Inflammatory macrophage treated with lipopolysaccharide for 4 hours (primary cell): ENCODE measurements at regions not wholly inside any gene's neighbourhood (a gene's known extent, or its start where the extent isn't known, plus 50 kb on each side); places are given as distances from the start of the nearest gene placed in this dataset.

ENCODE experiments used
- DNase-seq: peaks from one replicate; pipeline ENCODE4 v3.0.0-alpha.2; 2020

DNA sequence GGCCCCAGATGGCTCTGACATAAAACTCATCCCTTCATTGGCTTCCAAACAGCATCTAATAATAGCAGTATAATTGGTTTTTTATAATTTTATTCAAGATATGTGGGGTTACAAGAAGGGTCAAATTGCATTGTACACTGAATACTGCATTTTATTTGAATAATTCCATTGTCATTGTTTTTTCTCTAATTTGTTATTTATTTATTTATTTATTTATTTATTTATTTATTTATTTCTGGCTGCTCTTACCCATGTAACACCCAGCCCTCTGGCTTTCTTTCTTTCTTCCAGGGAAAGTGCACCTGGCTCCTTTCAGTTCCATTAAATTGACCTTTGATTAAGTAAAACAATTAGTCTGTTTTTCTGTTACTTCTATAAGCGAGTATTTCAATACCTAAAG is 210.1 kb downstream of the CDH9 start:
- DNase-seq: no peak

DNA sequence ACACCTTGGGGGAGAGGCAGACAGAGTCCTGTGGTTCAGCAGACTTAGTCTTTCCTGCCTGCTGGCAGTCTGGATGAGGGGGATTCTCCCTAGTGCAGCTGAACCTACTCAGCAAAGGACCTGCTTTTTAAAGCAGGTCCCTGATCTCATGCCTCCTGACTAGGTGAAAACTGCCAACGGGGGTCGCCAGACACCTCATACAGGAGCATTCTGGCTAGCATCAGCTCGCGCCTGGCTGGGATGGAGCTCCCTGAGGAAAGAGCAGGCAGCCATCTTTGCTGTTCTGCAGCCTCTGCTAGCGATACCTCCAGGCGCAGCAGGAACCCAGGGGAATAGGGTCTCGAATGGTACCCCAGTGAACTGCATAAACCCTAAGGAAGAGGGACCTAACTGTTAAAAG is 225.2 kb downstream of the CDH9 start:
- no peak for DNase-seq

DNA sequence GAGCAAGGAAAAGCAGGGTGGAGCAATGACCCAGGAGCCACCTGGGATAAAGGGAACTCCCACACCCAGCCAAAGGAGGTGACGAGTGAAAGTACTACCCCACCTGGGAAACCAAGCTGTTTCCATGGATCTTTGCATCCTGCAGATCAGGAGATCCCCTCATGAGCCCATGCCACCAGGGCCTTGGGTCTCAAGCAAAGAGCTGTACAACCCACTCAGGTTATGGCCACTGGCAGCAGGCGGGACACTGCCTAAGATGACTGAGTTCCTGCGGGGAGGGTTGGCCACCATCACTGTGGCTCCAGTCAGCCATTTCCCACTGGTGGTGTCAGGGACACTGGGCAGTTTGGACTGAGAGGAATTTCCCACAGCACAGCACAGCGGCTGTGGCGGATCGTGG is 225.7 kb downstream of the CDH9 start:
- DNase-seq: no peak

DNA sequence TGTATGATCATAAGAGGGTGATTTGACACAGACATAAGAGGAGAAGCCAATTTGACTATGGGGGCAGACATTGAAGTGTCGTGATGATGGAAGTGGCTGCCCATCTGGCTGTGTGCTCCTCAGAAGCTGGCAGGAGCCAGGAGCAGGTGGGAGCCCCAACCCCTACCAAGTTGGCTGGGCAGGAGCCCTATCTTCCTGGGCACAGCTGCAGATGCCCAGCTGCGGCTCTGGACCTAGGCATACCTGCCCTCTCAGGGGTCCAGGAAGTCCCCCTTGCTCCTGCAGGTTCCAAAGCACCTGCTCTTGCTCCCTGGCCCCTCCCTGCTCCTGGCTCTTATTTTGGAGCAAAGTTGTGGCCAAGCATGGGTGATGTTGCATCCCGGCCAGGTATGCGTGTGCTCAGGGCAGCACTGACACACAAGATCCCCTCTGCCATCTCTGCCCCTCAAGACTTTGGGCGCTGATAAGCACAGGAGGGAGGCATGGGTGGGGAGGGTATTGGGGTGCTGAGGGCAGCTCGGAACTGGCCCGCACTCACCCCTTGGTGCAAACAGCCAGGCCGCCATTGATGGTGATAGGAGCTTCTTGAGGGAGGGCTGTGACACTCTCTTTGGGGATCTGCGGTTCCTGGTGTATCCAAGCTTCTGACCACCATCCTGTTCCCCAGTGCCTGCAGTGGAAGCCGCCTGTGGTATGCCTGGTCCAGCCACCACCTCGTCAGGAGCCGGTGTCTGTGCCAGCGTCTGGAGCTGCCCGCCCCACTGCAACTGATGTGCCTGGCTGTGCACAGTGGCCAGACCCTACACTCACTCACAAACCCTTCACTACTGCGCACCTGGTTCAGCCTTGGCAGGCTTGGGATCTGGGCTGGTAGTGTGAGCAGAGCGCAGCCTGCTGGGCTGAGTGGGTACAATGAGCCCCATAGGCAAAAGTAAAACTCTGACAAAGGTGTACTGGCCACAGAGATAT is 230.9 kb downstream of the CDH9 start:
- no peak for DNase-seq

- DNase-seq: no peak
These were observed 233.3 kb downstream of the CDH9 start for GRCh38 chr5:26805076-26805475.

- no peak for DNase-seq
These were observed 235.4 kb downstream of the CDH9 start for GRCh38 chr5:26802944-26803343.

- DNase-seq: no peak
These were observed 247.0 kb downstream of the CDH9 start for GRCh38 chr5:26791433-26791832.

- DNase-seq: no peak
These were observed 247.4 kb downstream of the CDH9 start for GRCh38 chr5:26791021-26791420.

DNA sequence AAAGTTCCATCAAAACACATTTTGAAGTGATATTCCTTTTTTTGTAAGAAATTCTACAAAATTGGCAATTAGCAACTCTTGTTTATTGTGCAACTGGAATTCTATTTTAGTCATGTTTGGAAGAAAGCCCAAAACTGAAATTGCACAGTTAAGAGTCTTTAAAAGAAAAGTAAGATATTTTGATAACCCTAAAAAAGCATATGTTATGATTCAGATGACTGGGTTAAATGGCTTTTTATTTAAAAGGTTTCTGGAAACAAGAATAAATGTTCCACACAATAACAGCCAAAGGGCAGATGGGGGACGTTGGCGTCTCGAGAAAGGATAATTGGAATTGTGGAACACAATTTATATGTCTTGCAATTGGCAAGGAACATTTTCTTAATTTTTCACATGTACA is 275.2 kb downstream of the CDH9 start:
- no peak for DNase-seq

DNA sequence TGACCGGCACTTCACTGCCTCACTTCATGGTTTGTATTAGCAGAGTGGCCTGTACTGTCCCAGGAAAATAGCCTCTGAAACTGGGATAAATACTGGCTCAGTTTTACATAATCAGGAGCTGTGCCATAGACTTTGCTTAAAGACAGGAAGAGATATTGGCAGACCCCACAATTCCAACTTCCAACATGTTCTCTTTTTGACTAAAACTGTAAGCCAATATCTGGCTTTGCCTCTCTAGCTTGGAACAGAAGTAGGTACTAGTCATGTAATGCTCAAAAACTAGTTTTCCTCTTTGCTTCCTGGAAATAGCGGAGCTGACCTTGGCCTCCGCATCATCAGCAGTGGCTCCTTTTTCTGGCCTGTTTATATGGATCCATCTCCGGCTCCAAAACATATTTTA is 276.9 kb downstream of the CDH9 start:
- no peak for DNase-seq

DNA sequence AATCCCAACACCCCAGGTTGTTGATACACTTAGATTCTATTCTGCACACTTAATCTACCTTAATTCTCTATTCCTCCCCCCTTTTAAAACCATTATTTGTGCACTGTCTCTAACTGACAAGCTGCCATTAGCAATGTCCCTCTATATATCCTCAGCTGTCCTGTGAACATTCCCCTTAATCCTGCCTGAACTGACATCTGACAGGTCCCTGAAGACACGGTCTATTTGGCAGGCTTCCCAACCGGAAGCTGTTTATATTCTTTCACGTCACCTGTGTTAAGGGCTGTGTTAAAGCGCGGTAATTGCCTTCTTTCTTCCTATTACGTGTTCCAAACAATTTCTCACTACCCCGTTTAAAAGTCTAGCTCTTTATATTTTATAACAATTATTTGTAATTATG is 277.3 kb downstream of the CDH9 start:
- DNase-seq: no peak

DNA sequence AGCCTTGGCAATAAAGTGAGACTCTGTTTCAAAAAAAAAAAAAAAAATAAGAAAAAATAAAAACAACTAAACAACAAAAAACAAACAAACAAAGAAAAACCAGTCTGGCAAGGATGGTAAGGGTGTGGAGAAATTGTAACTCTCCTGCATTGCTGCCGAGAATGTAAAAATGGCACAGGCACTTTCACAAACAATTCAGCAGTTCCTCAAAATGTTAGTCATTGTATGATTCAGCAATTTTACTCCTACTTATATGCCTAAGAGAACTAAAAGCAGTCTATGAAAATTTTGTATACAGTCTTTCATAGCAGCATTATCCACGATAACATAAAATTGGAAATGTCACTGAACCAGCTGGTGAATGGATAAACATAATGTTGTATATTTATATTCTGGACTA is 280.4 kb downstream of the CDH9 start:
- DNase-seq: peak; percentile 62

- no peak for DNase-seq
These were observed 288.6 kb downstream of the CDH9 start for GRCh38 chr5:26749829-26750228.

GRCh38 chr5:26740182-26740581 is 298.2 kb downstream of the CDH9 start:
- no peak for DNase-seq

DNA sequence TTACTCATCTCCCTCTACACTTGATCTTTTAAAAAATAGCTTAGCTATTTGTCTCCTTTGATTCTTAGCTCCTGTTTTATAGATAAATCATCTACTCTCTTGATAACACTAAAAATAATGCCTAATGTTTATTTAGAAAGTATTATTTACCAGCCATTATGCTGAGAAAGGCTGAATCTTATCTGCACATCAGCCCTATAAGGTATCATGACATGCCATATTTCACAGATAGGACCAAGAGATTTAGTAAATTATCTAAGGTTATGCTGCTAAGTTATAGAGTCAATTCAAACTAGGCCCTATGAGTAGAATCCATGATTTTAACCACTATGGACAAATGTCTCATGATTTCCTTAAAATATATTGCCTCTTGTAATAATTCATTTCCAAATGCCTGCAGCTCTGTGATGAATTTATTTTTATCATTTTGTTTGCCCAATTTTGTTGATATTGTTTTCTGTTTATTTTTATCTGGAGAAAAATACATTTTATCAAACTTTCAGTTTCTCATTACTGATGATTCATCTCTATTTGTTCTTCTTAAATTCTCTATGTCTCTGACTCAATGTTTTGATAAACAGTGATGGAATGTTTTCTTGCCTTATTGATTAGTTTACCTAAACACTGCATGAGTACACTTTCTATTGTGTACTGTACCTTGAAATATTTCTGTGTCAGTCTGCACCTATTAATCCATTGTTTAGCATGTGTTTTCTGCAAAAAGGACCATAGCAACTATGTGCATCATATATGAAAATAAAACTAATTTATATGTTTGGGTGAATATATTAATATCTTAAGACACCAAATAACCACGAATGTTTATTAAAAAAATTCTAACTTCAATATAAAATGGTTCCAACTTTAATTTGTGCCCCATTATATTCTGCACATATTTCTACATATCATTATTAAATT is 300.8 kb downstream of the CDH9 start:
- no peak for DNase-seq

DNA sequence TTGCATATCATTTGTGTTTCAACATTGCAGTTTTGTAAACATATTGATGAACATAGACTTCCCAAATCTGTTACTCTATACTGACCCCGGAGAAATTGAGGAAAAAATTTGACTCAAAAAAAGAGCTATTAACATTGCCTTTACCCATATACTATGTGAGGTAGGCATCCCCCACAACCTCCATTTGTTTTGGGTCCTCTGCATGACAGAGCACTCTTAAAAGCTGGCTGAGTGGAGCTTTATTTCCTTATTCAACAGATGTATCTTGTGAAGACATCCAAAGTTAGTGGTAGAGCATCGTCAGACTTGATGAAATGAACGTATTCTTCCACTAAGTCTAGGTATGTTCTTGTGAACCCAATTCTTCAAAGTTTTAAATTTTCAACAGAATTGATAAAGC is 310.5 kb downstream of the CDH9 start:
- no peak for DNase-seq

DNA sequence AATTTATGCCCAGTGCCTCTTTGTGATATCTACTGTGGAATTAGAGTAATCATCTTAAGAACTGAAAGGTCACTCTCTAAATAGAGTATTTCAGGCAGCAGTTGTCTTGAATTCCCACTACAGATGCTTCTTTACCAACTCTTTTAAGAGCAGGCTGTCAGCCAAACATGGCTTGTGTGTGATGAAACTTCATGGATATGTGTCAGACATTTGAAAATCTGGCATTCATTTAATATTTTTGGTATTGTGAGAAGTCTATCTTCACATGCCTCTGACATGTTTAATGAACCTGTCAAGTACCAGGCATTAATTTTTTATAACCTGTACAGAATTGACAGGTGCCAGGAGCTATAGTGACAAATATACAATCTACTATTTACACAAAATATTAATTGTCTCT is 318.6 kb downstream of the CDH9 start:
- no peak for DNase-seq

DNA sequence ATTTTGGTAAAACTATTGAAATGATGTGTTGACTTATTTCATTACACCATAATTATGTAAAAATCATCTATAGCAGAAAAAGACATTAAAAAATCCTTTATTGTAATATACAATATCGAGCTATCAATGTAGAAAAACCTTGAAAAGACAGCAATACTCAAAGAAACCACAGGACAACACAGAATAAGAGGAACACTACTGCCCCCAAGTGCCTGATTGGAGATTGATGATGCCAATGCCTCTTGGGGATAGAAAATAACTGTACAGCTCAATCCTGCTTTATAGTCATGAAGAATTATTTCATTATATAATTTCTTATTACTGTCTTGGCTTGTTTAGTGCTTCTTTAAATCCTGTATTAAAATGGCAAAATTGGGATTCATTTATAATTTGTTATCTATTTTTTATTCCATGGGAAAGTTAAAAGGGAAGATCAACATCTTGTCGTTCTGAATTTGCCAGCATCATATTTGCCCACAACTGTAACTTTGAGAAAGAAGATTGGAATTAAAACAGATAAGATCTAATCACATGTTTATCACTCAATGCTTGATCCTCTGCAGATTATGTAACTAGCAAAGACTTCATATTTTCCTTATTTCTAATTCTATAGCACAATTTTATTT is 337.5 kb downstream of the CDH9 start:
- DNase-seq: peak; percentile 22

- DNase-seq: no peak
These were observed 345.4 kb downstream of the CDH9 start for GRCh38 chr5:26692952-26693351.

DNA sequence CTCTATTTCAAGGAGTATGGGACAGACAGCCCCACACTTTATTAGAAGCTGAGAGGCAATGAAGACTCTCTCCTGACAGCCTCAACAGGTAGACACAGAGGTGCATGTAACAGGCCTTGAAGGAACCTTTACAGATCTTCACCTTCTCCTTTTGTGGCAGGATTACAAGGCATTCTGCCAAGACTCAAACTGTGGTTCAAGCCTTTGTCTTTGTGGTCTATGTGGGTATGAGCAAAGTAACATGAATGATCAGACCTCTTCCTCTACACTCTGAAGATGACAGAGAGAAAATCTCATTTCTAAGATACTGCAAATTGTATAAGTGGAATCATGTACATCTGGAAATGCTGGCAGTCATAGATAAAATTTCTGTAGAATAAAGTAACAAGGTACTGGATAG is 346.9 kb downstream of the CDH9 start:
- no peak for DNase-seq

- no peak for DNase-seq
These were observed 347.9 kb downstream of the CDH9 start for GRCh38 chr5:26690511-26690910.

DNA sequence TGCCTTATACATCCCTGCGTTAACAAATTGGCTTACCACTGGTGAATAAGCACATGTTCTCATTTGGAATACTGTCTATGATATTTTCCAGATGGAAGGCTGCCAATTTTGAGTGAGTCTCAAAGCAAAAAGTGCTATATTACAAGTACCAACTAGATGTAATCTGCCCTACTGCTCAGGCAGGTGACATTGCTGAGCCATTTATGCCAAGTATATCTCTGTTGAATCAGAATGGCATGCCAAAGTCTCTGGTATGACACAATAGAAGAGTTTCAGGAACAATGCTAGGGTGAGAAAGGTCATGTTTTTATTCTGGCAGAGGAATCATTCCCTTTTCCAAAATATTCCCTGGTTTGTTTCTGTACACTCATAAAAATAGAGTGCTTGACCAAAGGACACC is 356.5 kb downstream of the CDH9 start:
- DNase-seq: no peak

DNA sequence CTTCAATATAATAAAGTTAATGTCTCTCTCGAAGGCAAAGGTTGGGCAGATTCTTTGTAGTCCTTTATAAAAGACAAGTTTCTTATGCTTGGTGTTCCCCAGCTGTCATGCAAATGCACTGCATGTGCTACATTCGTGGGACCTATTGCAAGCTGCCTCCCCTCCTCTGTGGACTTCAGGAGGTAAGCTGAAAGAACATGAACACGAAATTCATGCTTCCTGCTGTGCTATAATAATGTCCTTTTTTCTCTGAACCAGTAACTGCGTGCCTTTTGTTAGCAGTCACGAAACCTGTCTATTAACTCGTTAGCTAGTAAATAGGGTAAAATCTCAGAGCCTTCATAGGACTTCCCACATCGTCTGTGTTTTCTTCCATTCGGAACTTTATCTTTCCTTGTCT is 363.5 kb downstream of the CDH9 start:
- DNase-seq: no peak
